Lower leg skin (tissue), 3 donors: ENCODE measurements at regions not wholly inside any gene's neighbourhood (a gene's known extent, or its start where the extent isn't known, plus 50 kb on each side); places are given as distances from the start of the nearest gene placed in this dataset.

Experiments used
- CTCF ChIP-seq, 3 donors: fragments of 450-650 bp; IDR thresholded peaks; one replicate each; pipeline ENCODE4 v1.5.1; 2016; ENCODE audit warnings: antibody characterized with exemption in 3 of 3, mild to moderate bottlenecking in 3 of 3, moderate library complexity in 2 of 3
- POLR2A ChIP-seq, 2 donors: fragments of 450-650 bp; IDR thresholded peaks; one replicate each; pipeline ENCODE4 v1.6.1; 2016 to 2017; ENCODE audit warnings: antibody characterized with exemption in 2 of 2, mild to moderate bottlenecking in 1 of 2, moderate library complexity in 1 of 2

- TF ChIP-seq CTCF (IDR thresholded peaks at IDR 0.05) (no peak), POLR2A (IDR thresholded peaks at IDR 0.05) (no peak)
Observed at GRCh38 chr10:78177491-78178185, 144.0 kb downstream of the RPS24 start.
